ENCODE measurements at regions not wholly inside any gene's neighbourhood (a gene's known extent, or its start where the extent isn't known, plus 50 kb on each side); places are given as distances from the start of the nearest gene placed in this dataset.

DNA sequence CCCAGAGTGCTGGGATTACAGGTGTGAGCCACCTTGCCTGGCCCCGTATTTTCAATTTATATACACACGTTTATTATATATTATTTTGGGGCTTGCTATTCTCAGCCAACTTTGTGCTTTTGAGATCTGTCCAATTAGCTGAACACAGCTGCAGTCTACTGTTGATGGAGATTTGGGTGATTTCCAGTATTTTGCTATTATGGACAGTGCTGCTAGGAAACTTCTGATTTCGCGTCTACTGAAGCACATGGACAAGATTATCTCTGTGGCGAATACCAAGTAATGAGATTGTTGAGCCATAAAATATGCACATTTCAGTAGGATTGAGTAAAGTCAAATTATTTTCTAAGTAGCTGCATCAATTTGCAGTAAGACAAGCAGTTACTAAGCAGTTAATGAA, 1731.2 kb upstream of the CDH6 start:
- TF ChIP-seq, protein P1, sequence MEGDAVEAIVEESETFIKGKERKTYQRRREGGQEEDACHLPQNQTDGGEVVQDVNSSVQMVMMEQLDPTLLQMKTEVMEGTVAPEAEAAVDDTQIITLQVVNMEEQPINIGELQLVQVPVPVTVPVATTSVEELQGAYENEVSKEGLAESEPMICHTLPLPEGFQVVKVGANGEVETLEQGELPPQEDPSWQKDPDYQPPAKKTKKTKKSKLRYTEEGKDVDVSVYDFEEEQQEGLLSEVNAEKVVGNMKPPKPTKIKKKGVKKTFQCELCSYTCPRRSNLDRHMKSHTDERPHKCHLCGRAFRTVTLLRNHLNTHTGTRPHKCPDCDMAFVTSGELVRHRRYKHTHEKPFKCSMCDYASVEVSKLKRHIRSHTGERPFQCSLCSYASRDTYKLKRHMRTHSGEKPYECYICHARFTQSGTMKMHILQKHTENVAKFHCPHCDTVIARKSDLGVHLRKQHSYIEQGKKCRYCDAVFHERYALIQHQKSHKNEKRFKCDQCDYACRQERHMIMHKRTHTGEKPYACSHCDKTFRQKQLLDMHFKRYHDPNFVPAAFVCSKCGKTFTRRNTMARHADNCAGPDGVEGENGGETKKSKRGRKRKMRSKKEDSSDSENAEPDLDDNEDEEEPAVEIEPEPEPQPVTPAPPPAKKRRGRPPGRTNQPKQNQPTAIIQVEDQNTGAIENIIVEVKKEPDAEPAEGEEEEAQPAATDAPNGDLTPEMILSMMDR (conservative IDR thresholded peaks at IDR 0.05): no peak
- Histone ChIP-seq H3K27ac (ENCODE audit: insufficient read length, low read depth, low read length) (no peak overlapping the region), H3K56ac (ENCODE audit: insufficient read length, low read depth, low read length) (no peak overlapping the region), H2BK120ac (ENCODE audit: low read depth, low read length, poor library complexity, severe bottlenecking) (no peak overlapping the region), H3K79me2 (ENCODE audit: insufficient read depth, low read length) (no peaks in the 10 kb centered on the region), H4K5ac (ENCODE audit: insufficient read length, low read depth, low read length) (no peak overlapping the region), H2BK12ac (ENCODE audit: insufficient read length, low read depth, low read length) (no peak overlapping the region), H2AFZ (ENCODE audit: low read length) (no peak overlapping the region), H2BK15ac (ENCODE audit: low read depth, low read length) (no peak overlapping the region), H2AK5ac (ENCODE audit: insufficient read length, low read length) (no peak overlapping the region), H3T11ph (ENCODE audit: low read length) (no peak overlapping the region), H3K23ac (ENCODE audit: insufficient read length, low read depth, low read length) (no peak overlapping the region), H3K23me2 (ENCODE audit: insufficient read length, low read depth, low read length, poor library complexity, severe bottlenecking) (no peaks in the 10 kb centered on the region), H3K9me3 (ENCODE audit: control insufficient read depth, low read depth, low read length) (no peaks in the 10 kb centered on the region), H4K91ac (ENCODE audit: insufficient read length, low read depth, low read length) (no peak overlapping the region), H3K4me1 (ENCODE audit: insufficient read depth, low read length) (no peaks in the 10 kb centered on the region), H2BK20ac (ENCODE audit: low read depth, low read length, poor library complexity, severe bottlenecking) (no peak overlapping the region), H4K8ac (replicated peaks; ENCODE audit: insufficient read length, low read depth, low read length) (no peak overlapping the region), H3K27me3 (ENCODE audit: insufficient read depth, low read length) (no peaks in the 10 kb centered on the region), H3K14ac (ENCODE audit: insufficient read depth, low read length) (no peak overlapping the region), H3K9ac (ENCODE audit: extremely low read depth, insufficient read length, low read length) (no peak overlapping the region), H2BK5ac (ENCODE audit: insufficient read length, low read length) (no peak overlapping the region), H3K4ac (ENCODE audit: low read depth, low read length) (no peak overlapping the region), H4K20me1 (ENCODE audit: control insufficient read depth, insufficient read depth, insufficient read length) (no peaks in the 10 kb centered on the region), H3K18ac (ENCODE audit: insufficient read length, low read depth, low read length) (no peak overlapping the region), H3K4me2 (ENCODE audit: insufficient read depth, insufficient read length, low read length) (no peak overlapping the region), H3K79me1 (ENCODE audit: insufficient read depth, low read depth, low read length, poor library complexity, severe bottlenecking) (no peaks in the 10 kb centered on the region)
- Mint-ChIP-seq H3K9me3 (no peaks in the 10 kb centered on the region), H3K27me3 (ENCODE audit: low read depth) (no peaks in the 10 kb centered on the region), H3K4me1 (no peaks in the 10 kb centered on the region), H3K4me3 (no peak overlapping the region), H3K36me3 (ENCODE audit: insufficient read depth in 1 of 3, low read depth in 3 of 3) (no peaks in the 10 kb centered on the region), H3K27ac (no peak overlapping the region)
- DNase-seq: no peak
- no CpG with 5 or more reads among the region's 5 CpGs for WGBS (ENCODE audit: extremely low coverage, insufficient read length, low lambda C conversion rate)

All from H9 (cell line).